GM19328 (cell line): ENCODE measurements at regions not wholly inside any gene's neighbourhood (a gene's known extent, or its start where the extent isn't known, plus 50 kb on each side); places are given as distances from the start of the nearest gene placed in this dataset.
"Not testable (repeated sequence)": the region's sequence is repeated elsewhere in the genome, so short reads cannot be mapped to it uniquely, and the experiment has no call there.

ENCODE experiments used
- ATAC-seq: cut with Tn5 transposase; IDR thresholded peaks from one replicate; pipeline ENCODE4 v1.9.1; 2021; ENCODE audit warnings: mild to moderate bottlenecking, moderate library complexity; ENCODE audit not compliant: unreplicated experiment

DNA sequence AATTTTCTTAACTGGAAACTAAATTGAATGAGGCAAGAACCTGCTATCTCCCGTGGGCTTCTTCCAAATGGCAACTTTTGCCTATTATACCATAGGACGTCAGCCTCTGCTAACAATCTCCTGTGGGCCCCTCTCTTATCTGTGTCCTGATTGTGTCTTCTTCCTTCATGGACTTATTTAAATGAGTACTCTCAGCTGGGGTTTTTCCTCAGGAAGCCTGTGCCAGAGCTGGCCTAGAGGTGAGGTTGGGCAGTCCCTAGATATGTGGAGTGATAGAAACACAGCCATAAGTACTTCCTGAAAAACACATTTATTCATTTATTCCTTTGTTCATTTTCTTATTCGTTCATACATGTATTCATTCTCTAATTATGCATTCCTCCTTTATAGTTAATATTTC is 712.5 kb upstream of the SLIT2 start:
- no peak for ATAC-seq

DNA sequence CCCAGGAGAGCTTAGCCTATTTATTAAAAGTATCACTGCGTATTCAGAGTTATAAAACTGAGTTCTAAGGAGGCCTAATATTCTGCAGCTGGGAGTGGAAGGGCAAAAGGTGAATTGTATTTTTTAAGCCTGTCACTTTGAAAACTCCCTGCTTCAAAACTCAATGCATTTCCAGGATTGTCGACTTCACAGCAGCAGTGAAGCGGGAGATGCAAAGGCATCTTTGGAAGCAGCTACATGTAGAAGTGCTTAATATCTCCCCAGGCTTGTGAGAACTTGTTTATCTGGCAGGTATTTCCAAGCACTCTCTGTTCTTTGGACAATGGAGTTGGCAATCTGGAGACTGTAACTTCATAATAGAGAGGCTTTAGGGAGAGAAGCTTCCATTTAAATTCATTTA is 717.5 kb upstream of the SLIT2 start:
- ATAC-seq, result no peak

DNA sequence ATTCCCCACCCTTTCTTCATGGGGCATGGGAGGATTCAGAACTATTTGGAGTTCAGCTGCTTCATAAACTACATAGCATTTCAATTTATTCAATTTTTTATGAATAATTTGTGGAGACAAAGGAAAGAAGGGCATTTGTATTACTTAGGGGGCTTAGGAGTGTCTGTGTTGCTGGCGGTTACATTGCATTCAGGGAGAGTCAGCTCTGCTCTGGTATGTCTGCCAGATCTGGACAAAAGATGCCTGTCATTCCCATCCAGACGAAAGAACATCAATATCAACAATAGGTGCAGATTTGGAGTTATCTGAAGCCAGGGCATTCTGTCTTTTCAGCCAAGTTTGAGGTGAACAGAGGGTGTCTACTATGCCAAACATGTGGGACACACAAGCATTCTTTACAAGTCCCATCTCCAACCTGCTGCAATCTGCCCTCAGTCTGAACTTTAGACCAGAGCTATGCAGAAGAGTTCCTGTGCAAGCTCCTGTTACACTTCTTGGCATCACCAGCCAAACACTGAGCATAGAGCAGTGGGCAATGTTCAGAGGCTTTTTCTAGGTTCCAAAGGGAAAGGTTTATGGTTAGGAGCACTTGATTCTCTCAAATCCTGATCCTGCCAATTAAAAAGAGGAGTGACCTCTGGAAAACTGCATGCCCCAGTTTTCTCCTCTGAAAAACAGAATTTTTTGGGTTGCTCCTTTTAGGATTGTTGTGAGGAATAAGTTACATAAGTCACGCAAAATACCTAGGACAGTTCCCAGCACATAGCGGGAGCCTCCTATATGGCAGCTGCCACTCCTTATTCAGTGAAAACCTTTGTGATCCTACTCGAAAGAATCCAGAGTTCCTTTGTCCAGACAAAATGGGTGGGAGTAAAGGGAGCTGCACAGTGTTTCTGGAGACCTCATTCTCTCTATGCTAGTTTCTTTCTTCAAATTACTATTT is 719.5 kb upstream of the SLIT2 start:
- ATAC-seq, result no peak

DNA sequence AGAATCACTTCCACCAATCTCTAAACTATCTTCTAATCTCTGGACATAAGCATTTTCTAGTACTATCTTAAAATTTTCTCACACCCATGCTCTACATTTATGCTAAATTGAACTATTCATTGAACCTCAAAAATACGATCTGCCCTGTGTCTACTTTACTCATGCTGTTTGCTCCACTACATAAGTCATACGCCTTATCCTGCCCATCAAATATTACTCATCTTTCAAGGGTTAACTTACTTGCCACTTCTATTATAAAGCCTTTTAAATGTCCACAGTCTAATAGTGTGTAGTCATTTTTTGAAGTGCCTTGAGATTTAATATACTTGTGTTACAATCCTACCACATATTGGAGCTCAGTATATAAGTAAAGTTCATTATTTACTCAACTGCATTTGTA is 727.7 kb upstream of the SLIT2 start:
- no peak for ATAC-seq

DNA sequence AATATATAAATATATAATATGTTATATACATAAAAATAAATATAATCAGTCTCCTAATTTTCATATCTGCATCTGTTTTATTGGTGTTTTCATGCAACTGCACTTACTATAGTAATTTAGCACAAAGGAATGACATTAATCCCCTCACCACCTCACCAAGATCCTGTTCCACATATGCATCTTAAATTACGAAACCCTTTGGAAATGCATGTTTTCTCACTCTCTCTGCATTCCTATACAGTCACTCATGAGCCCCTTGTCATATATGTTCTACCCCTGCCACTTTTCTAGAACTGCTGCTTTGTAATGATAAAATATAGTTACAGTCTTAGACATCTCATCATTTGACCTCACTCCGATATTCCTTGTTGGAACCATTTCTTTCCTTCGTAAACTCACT is 728.7 kb upstream of the SLIT2 start:
- no peak for ATAC-seq

DNA sequence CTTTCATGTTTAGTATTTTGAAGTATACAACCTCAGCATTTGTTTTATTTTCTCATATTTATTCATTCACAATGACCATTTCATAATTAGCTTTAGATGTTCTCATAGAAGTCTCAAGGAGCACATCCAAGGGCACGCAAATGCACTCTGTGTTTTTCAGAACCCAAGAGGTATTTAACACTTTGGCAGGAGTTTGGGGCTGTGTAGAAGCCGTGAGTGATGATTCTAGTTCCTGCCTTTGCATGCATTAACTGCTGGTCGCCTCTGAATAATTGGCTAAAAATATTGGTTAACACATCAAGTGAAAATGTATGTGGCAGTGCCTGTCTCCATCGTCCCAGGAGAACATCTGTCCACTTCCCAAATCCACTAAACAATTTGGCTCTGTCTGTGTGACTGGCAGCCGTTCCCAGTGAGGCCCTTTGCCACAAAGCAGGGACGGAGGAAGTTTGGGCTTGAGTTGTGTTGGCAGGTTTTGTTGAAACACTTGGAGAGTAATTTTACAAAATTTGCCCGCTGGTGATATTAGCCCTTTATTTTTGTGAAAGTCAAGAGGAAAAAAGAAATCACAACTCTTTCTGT is 730.7 kb upstream of the SLIT2 start:
- ATAC-seq, result no peak

DNA sequence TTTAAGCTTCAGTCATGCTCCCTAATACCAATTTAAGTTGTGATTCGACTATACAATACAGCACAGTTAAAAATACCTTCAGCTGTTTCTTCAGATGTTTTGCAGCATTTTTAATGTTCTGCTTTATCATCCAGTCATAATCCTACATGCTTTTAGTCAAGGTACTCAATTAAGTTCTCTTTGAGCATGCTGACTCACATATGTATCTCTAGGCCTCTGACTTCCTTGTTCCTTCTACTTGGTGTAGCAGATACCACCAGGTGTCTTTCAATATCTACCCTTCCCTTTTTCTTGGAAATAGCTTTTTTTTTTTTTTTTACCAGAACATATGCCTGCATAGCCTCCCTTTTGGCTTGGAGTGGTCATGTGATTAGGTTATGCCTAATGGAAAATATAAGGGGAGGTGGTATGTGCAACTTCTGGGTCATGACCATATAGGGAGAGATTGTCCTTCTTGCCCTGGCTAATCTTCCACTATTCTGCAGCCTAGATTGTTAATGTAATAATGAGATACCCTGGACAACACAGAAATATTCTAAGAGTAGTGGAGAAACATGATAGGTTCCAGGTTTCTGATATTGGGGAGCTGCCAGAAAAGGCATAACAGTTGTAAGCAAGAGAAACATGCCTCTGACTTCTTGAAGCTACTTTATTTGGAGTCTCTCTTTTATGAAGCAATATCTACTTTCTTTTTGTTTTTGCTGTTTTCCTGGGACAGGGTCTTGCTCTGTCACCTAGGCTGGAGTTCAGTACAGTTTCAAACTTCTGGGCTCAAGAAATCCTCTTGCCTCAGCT is 737.2 kb upstream of the SLIT2 start:
- no peak for ATAC-seq

DNA sequence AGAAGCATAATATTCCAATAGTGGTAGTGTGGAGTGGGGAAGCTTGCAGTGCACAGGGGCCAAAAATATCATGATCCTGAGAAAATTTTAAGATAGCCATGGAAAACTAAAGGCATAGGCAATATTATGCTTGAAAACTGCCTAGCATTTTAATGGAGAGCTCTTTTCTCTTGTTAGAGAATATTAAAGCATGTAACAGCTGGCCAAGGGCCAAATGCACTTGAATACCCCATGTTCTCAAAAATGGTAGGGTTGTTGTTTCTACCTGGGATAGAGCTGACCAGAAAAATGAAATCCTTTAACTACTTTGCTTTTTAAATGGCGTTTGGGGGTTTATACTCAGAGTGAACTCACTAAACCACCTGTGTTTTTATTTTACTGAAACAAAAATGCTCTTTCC is 739.6 kb upstream of the SLIT2 start:
- no peak for ATAC-seq

DNA sequence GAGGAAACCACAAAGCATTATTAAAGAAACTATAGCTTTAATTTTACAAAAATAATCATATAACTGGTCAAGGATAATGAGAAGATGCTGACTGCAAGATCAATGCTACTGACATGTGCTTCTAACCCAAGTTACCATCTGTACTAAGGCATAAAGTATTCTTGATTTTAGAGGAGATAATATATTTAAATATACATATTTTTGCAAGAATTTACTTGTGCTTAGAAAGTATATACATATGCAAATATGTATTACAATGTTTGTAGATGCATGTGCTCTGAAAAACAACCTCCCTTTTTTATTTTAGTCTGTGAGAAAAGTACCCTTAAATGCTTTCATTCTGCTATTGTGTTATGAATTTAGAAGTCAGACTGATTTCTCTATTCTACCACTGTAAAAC is 740.7 kb upstream of the SLIT2 start:
- ATAC-seq, result no peak

DNA sequence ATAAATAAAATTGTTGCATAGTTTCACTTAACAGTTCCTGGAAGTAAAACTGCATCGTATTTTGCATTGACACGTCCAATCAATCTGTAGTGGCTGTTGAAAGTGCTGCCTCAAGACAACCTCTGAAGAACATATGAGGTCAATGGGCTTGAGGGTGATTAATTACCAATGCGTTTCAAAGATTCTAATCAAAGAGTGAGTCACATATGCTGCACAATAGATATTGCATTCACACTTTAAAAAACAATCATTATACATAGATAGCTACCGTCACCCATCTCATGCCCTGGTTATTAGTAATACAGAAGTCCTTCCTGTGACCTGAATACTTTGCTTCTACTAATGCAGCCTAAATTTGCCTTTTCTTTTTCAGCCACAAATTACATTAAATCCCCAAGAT is 743.3 kb upstream of the SLIT2 start:
- ATAC-seq, result no peak

DNA sequence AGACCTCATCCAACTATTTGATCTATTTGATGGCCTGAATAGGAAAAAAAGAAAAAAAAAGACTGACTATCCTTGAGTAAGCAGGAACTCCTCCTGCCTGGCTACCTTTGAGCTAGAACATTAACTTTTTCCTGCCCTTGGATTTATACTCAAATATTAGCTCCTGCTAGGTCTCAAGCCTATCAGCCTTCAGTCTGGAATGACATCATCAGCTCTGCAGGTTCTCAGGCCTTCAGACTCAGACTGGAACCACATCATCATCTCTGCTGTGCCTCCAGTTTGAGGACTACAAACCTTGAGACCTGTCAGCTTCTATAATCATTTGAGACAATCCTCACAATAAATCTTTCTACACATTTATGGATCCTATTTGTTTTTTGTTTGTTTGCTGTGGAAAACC is 754.0 kb upstream of the SLIT2 start:
- ATAC-seq, result no peak

DNA sequence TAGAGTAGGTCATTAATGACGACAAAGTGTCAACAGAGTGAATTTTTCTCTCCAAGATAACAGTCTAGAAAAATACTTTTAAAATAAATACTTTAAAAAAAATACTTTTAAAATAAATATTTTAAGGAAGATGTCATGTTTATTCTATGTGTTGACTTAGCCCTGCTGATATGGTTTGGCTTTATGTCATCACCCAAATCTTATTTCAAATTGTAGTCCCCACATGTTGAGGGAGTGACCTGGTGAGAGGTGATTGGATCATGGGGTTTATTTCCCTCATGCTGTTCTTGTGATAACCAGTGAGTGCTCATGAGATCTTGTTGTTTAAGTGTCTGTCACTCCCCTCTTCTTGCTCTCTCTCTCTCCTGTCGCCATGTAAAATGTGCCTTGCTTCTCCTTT is 754.9 kb upstream of the SLIT2 start:
- ATAC-seq, result no peak

DNA sequence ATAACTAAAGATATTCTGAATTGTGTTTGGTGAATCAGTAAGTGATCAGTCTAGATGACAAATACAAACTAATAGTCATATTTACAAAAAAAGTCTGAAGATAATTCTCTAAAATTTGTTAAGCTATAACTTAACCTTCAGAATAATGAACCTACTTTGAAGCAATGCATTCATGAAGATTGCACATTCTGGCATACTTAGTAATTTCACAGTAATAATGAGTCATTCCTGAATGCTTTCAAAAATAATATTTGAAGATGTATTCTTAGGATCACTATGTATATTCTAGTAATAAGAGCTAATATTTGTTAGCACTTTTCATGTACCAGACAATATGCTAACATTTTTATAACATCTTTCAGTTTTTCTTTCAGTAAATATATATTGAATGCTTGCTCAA is 756.7 kb upstream of the SLIT2 start:
- ATAC-seq, result no peak

DNA sequence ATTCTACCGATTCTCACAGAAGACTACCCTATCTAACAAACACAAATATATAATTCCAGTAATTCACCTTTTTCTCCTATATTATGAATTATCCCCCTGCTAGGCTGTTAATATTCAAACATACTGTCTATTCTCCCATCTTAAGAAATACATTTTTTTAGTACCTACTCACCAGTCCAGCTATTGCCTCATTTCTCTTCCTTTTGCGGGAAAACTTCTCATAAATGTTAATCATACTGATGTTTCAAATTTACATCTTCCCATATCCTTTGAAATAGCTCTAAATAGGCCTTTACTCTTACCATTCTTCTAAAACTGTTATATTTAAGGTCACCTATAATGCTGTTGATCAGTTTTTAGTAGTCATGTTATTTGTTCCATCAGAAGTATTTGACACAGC is 759.1 kb upstream of the SLIT2 start:
- no peak for ATAC-seq

DNA sequence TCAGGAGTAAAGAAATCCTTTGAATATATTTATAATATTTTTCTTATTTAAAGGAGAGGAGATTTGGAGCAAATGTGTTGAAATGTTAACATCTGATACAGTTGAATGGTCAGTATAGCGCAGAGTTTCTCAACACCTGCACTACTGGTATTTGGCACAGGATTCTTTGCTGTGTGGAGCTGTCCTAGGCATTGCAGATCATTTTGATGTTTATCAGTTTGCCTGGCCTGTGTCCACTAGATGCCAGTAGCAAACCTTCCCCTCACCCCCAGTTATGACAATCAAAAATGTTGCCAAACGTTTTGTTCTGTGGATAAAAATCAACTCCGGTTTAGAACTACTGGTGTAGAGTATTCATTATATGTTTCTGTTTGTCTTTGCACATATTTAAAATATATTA is 765.3 kb upstream of the SLIT2 start:
- no peak for ATAC-seq

DNA sequence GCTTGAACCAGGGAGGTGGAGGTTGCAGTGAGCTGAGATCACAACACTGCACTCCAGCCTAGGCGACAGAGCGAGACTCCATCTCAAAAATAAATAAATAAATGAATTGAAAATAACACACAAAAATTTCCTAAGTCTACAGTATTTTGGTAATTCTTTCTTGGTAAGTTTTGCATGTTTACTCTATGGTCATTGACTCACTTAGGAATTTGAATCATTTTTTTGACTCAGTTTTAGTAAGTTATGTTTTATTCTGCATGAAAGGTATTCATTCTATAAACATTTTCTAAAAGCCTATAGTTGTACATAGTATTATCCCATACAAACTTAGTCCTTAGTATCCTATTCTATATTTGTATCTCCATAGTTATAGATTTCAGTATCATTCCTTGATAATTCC is 772.9 kb upstream of the SLIT2 start:
- ATAC-seq, result no peak

DNA sequence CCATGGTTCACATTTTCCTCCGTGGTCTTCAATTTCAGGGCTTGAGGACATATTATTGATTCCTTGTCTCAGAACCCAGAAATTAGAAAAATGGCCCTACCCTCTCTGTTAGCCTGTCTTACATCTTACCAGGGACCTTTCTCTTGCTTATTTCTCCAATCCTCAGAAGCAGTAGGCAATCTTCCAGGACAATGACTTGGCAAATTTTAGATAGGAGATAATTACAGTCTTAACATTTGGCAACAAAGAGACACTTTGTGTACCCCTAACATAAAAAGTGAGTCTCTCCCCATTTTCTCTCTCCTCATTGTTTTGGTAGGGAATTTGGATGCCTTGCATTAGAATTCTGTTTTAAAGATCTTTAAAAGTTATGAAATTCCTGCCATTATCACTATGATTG is 778.1 kb upstream of the SLIT2 start:
- no peak for ATAC-seq

DNA sequence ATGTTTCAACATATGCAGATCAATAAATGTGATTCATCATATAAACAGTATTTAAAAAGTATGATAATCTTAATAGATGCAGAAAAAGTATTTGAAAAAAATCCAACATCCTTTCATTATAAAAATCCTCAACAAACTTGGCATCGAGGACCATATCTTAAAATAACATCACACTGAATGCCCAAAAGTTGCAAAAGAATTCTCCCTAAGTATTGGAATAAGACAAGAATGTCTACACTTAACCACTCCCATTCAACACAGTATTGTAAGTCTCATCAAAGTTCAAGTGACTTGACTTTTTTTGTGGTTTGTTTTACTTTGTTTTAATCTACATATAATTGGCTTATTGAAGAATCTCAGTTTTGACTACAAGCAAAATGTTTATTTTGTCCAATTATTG is 779.0 kb upstream of the SLIT2 start:
- ATAC-seq, result no peak

DNA sequence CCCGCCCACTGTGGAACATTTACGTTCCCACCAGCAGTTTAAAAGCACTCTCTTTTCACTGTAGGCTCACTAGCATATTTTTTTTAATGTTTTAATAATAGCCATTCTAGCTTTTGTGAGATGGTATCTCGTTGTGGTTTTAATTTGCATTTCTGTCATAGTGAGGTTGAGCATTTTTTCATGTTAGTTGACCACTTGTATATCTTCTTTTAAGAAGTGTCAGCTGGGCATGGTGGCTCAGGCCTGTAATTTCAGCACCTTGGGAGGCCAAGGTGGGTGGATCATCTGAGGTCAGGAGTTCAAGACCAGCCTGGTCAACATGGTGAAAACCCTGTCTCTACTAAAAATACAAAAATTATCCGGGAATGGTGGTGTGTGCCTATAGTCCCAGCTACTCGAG is 781.7 kb upstream of the SLIT2 start:
- not testable (repeated sequence) for ATAC-seq

DNA sequence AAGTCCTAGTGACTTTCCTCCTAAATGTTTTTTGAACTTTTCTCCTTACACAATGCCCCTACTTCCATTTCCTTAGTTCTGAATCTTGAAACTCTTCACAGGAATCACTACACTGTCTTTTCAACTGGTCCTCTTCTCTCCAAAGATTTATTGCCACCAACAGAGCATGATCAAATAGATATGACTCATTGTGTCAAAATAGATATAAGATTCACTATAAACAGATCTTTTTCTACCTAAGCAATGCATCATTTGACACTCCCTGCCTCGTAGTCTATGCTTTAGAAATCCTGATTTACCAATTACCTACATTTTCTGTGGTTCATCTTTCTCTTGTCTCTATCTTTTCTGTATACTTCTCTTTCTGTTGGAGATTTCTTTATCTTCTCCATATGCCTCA is 789.6 kb upstream of the SLIT2 start:
- ATAC-seq, result no peak

DNA sequence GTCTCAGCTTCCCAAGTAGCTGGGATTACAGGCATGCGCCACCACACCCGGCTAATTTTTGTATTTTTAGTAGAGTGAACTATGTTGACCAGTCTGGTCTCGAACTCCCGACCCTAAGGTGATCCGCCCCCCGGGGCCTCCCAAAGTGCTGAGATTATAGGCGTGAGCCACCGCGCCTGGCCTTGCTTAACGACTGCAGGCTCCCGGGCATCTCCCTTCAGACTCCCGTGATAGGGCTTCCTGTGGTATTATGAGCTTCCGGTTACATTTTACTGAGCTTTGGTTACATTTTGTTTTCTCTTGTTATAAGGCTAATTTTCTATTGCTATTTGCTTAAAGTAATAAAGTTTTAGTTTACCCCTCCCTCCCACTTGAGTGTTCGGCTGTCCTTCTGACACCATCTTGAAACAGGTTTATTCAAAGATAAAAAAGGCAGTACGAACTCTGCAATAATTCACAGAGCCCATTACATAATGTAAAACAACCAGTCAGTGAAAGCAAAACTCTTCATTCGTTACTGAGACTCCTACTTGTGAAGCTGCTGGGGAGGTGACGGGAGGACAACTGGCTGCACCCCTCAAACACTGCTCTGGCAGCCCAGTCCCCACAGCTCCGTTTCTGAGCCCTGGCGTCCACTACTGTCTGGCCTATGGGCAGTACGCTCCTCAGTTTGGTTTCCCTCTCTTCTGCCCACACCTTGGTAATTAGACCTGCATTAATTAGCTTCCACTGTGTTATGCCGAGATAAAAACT is 795.7 kb upstream of the SLIT2 start:
- ATAC-seq, result no peak
